ENCODE measurements at regions not wholly inside any gene's neighbourhood (a gene's known extent, or its start where the extent isn't known, plus 50 kb on each side); places are given as distances from the start of the nearest gene placed in this dataset.

DNA sequence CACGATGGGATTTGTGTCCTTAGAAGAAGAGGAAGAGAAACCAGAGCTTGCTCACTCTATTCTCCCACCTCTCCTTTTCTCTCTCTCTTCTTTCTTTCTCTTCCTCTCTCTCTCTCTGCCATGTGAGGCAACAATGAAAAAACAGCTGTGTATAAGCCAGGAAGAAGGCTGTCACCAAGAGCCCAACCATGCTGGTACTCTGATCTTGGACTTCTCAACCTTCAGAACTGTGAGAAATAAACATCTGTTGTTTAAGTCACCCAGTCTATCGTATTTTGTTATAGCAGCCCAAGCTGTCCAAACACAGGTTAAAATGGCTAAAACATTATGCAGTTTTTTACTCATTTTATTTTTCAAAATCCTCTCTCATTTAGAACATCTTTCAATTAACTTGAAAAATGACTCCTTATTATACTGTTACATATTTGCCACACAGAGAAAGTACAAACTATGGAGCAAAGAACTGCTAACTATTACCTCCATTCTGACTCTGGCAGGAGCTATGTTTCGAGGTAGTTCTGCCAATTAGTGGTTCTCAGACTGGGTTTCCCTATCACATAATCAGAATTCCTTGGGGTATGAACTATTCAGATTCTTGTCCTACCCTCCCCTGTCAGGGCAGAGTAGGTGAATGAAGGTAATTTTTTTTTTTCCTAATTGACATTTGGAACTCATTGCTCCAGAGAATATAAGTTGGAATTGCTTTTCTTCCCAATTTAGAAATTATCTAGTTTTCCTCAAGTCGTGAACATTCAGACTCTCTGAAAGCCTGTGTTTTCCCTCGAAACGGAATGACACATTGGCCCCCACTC is 434.6 kb downstream of the ENC1 start:
- Histone ChIP-seq H3K27me3 (ENCODE audit: insufficient read depth, low read length, poor library complexity) (no peaks in the 10 kb centered on the region), H3K4me1 (ENCODE audit: insufficient read depth, low read length) (no peaks in the 10 kb centered on the region), H3K4me3 (ENCODE audit: low read depth in 1 of 2, low read length in 2 of 2) (no peak overlapping the region), H3K9ac (ENCODE audit: low read depth, low read length) (no peak overlapping the region), H3K4me2 (ENCODE audit: insufficient read depth, low read length) (no peak overlapping the region), H3K36me3 (ENCODE audit: insufficient read depth, low read length) (no peaks in the 10 kb centered on the region), H3K79me2 (ENCODE audit: insufficient read depth, low read length) (no peaks in the 10 kb centered on the region), H3K27ac (ENCODE audit: low read length) (no peak overlapping the region), H4K20me1 (ENCODE audit: insufficient read depth, low read length) (no peaks in the 10 kb centered on the region), H2AFZ (ENCODE audit: low read depth, low read length) (no peak overlapping the region), H3K9me3 (ENCODE audit: insufficient read depth, low read length, severe bottlenecking) (no peaks in the 10 kb centered on the region)
- ATAC-seq (ENCODE audit: insufficient read depth, low read depth) = no peak
- TF ChIP-seq EZH2 (IDR thresholded peaks at IDR 0.05; ENCODE audit: borderline replicate concordance, low read depth, low read length, severe bottlenecking) = no peak
- TF ChIP-seq, protein P1, sequence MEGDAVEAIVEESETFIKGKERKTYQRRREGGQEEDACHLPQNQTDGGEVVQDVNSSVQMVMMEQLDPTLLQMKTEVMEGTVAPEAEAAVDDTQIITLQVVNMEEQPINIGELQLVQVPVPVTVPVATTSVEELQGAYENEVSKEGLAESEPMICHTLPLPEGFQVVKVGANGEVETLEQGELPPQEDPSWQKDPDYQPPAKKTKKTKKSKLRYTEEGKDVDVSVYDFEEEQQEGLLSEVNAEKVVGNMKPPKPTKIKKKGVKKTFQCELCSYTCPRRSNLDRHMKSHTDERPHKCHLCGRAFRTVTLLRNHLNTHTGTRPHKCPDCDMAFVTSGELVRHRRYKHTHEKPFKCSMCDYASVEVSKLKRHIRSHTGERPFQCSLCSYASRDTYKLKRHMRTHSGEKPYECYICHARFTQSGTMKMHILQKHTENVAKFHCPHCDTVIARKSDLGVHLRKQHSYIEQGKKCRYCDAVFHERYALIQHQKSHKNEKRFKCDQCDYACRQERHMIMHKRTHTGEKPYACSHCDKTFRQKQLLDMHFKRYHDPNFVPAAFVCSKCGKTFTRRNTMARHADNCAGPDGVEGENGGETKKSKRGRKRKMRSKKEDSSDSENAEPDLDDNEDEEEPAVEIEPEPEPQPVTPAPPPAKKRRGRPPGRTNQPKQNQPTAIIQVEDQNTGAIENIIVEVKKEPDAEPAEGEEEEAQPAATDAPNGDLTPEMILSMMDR (IDR thresholded peaks at IDR 0.05; ENCODE audit: borderline replicate concordance, extremely low read depth, low read length, poor library complexity, severe bottlenecking) = no peak
- no peak for DNase-seq

DNA sequence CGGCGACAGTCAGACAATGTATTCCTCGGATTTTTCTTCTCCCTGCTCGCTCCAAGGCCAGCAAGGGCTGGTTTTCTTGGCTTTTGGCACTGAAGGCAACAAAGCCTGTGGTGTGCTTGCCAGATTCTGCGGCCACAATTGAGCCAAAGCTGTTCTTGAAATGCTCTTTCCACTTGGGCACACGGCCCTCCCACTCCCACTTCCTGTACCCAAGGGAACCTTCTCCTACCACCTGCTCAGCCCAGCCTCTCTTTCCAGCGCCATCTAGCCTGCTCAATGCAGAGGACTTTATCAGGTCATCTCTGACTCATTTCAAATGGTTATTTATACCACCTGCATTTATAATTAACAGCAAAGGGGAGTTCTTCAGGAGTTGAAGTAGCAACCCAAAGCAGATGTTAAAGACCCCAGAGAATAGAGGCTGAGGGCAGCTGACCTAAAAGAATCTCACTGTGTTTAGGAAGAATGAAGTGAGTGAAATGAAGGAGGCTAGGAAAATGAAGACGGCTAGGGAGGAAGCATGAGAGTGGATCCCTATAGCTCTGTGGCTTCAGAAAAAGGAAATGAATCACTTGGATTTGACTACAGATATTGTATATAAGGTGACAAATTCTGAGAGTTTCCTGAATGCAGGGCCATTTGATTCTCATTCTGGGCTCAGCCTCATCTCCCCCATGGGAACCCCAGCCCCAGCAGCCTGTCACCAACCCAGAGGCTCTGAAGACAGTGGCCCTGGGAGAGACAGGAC is 439.0 kb downstream of the ENC1 start:
- peak; percentile 40; the same call in 1 of the 3 replicates for ATAC-seq (ENCODE audit: insufficient read depth, low read depth)

DNA sequence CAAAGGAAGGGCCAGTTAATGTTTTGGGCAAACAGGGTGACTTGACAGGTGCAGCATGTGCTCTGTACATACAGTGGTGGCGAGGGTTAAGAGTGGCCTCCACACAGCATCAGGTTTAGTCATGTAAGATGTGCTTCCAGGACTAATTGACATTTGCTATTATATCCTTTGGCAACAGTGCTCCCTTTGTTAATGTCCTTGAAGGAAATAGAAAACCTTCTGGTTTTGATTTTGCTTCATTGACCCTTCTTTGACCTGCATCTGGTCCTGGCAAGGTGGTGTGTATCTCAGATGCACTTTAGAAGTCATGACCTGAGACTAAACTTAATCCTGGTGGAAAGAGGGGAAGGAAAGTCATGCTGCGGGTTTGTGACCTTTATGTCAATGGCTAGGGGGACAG is 440.0 kb downstream of the ENC1 start:
- H3K4me2 ChIP-seq (ENCODE audit: insufficient read depth, low read length) = no peak overlapping the region
- no peaks in the 10 kb centered on the region for H4K20me1 ChIP-seq (ENCODE audit: insufficient read depth, low read length)
- H2AFZ ChIP-seq (ENCODE audit: low read depth, low read length) = no peak overlapping the region
- H3K27me3 ChIP-seq (ENCODE audit: insufficient read depth, low read length, poor library complexity) = no peaks in the 10 kb centered on the region
- no peak for TF ChIP-seq EZH2 (IDR thresholded peaks at IDR 0.05; ENCODE audit: borderline replicate concordance, low read depth, low read length, severe bottlenecking)
- TF ChIP-seq, protein P1 (IDR thresholded peaks at IDR 0.05; ENCODE audit: borderline replicate concordance, extremely low read depth, low read length, poor library complexity, severe bottlenecking) = no peak
- no peak overlapping the region for H3K9ac ChIP-seq (ENCODE audit: low read depth, low read length)
- H3K36me3 ChIP-seq (ENCODE audit: insufficient read depth, low read length) = no peaks in the 10 kb centered on the region
- no peak overlapping the region for H3K27ac ChIP-seq (ENCODE audit: low read length)
- ATAC-seq (ENCODE audit: insufficient read depth, low read depth) = no peak
- H3K4me1 ChIP-seq (ENCODE audit: insufficient read depth, low read length) = no peaks in the 10 kb centered on the region
- H3K4me3 ChIP-seq (ENCODE audit: low read depth in 1 of 2, low read length in 2 of 2) = no peak overlapping the region
- DNase-seq = no peak
- no peaks in the 10 kb centered on the region for H3K9me3 ChIP-seq (ENCODE audit: insufficient read depth, low read length, severe bottlenecking)
- no peaks in the 10 kb centered on the region for H3K79me2 ChIP-seq (ENCODE audit: insufficient read depth, low read length)

More for the DNA sequence above, 439.0 kb downstream of the ENC1 start:
- Histone ChIP-seq H4K20me1 (ENCODE audit: insufficient read depth, low read length) (no peaks in the 10 kb centered on the region), H2AFZ (ENCODE audit: low read depth, low read length) (no peak overlapping the region), H3K27ac (ENCODE audit: low read length) (no peak overlapping the region), H3K4me1 (ENCODE audit: insufficient read depth, low read length) (no peaks in the 10 kb centered on the region), H3K9ac (ENCODE audit: low read depth, low read length) (no peak overlapping the region), H3K36me3 (ENCODE audit: insufficient read depth, low read length) (no peaks in the 10 kb centered on the region), H3K9me3 (ENCODE audit: insufficient read depth, low read length, severe bottlenecking) (no peaks in the 10 kb centered on the region), H3K79me2 (ENCODE audit: insufficient read depth, low read length) (no peaks in the 10 kb centered on the region), H3K4me3 (ENCODE audit: low read depth in 1 of 2, low read length in 2 of 2) (no peak overlapping the region), H3K4me2 (ENCODE audit: insufficient read depth, low read length) (no peak overlapping the region), H3K27me3 (ENCODE audit: insufficient read depth, low read length, poor library complexity) (no peaks in the 10 kb centered on the region)
- DNase-seq = no peak
- TF ChIP-seq, protein P1 (IDR thresholded peaks at IDR 0.05; ENCODE audit: borderline replicate concordance, extremely low read depth, low read length, poor library complexity, severe bottlenecking) = no peak
- no peak for TF ChIP-seq EZH2 (IDR thresholded peaks at IDR 0.05; ENCODE audit: borderline replicate concordance, low read depth, low read length, severe bottlenecking)
